ENCODE measurements at regions not wholly inside any gene's neighbourhood (a gene's known extent, or its start where the extent isn't known, plus 50 kb on each side); places are given as distances from the start of the nearest gene placed in this dataset.

DNA sequence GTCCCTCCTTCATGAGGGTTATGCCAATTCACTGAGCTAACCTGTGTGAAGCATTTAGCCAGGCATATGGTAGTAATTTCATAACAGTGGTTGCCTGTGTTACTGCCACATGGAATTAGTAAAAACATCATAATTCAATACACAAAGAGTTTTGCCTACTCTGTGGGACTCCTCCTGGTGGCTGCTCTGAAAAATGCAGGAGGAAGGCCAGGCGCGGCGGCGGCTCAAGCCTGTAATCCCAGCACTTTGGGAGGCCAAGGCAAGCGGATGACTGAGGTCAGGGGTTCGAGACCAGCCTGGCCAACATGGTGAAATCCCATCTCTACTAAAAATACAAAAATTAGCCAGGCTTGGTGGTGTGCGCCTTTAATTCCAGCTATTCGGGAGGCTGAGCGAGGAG lies 547.3 kb downstream of the CDK5RAP2 start:
- H3K4me3 ChIP-seq (replicated peaks in 1 of 3; ENCODE audit: low read depth in 2 of 3, low read length in 3 of 3): no peak overlapping the region
- H3K9me3 Mint-ChIP-seq: peaks cover 0 to 17% (median 4%) of the 10 kb centered on the region in 7 donors
- no peak overlapping the region for H2AFZ ChIP-seq (ENCODE audit: insufficient read depth, low read depth, low read length, poor library complexity, severe bottlenecking)
- no peak overlapping the region for H3K27ac Mint-ChIP-seq
- no peak overlapping the region for H3K4me3 Mint-ChIP-seq
- no peaks in the 10 kb centered on the region for H3K36me3 ChIP-seq (replicated peaks in 1 of 2; ENCODE audit: control insufficient read depth in 1 of 2, insufficient read depth in 2 of 2, low read length in 2 of 2)
- no peaks in the 10 kb centered on the region for H3K4me1 ChIP-seq (ENCODE audit: control insufficient read depth in 1 of 2, insufficient read depth in 2 of 2, low read length in 2 of 2)
- no peak overlapping the region for H3K27ac ChIP-seq (ENCODE audit: low read depth in 1 of 2, low read length in 2 of 2)
- H3K27me3 Mint-ChIP-seq (ENCODE audit: low read depth in 3 of 3): peaks cover 0 to 2% (median 2%) of the 10 kb centered on the region in 3 donors
- H4K20me1 ChIP-seq (ENCODE audit: insufficient read depth, low read length): no peaks in the 10 kb centered on the region
- H3K27me3 ChIP-seq (ENCODE audit: control insufficient read depth in 2 of 2, insufficient read depth in 2 of 2, low read length in 2 of 2): no peaks in the 10 kb centered on the region
- no peaks in the 10 kb centered on the region for H3K36me3 Mint-ChIP-seq
- H3K4me1 Mint-ChIP-seq: no peaks in the 10 kb centered on the region
- H3K79me2 ChIP-seq (ENCODE audit: insufficient read depth, low read length): no peaks in the 10 kb centered on the region
- intact Hi-C loops (cut with micrococcal nuclease): no loop called here
- DNase-seq: no peak
- no peaks in the 10 kb centered on the region for H3K9me3 ChIP-seq (replicated peaks in 1 of 2; ENCODE audit: control insufficient read depth in 1 of 2, insufficient read depth in 1 of 2, low read length in 2 of 2)
- no peak overlapping the region for H3K4me2 ChIP-seq (replicated peaks; ENCODE audit: extremely low read depth, low read length, poor library complexity, severe bottlenecking)
- no peak overlapping the region for H3K9ac ChIP-seq (ENCODE audit: insufficient read depth, low read length, poor library complexity, severe bottlenecking)
- 100% methylated on average over 1 of the region's 9 CpGs for WGBS (ENCODE audit: insufficient coverage)
- TF ChIP-seq CTCF (IDR thresholded peaks at IDR 0.05): no peak

DNA sequence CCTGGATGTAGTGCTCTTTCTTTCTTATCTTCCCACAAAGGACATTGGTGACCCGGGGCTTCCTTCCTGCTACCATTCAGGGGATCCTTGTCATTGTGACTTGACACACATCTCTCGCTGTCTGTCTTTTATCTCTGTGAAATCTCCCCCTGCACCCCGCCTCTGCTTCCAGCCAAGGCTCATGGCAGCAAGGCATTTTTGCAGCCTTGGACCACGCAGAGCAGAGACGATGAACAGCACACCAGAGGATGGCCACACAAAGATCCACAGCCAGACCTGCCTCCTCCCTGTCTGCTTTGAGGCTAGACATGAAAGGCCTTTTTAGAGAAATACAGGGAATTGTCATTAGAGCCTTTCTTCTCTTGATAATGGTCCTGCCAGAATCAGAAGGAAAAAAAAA lies 549.1 kb downstream of the CDK5RAP2 start:
- H4K20me1 ChIP-seq (ENCODE audit: insufficient read depth, low read length): no peaks in the 10 kb centered on the region
- no peaks in the 10 kb centered on the region for H3K36me3 ChIP-seq (replicated peaks in 1 of 2; ENCODE audit: control insufficient read depth in 1 of 2, insufficient read depth in 2 of 2, low read length in 2 of 2)
- Mint-ChIP-seq H3K9me3 (peaks cover 0 to 15% (median 4%) of the 10 kb centered on the region in 7 donors), H3K27me3 (ENCODE audit: low read depth in 3 of 3) (peaks cover 0 to 2% (median 2%) of the 10 kb centered on the region in 3 donors), H3K36me3 (no peaks in the 10 kb centered on the region), H3K4me3 (no peak overlapping the region), H3K4me1 (no peaks in the 10 kb centered on the region), H3K27ac (peak overlapping the region in 1 of 7 donors; percentile 17)
- no peak overlapping the region for H3K27ac ChIP-seq (ENCODE audit: low read depth in 1 of 2, low read length in 2 of 2)
- no peaks in the 10 kb centered on the region for H3K4me1 ChIP-seq (ENCODE audit: control insufficient read depth in 1 of 2, insufficient read depth in 2 of 2, low read length in 2 of 2)
- no peak overlapping the region for H3K9ac ChIP-seq (ENCODE audit: insufficient read depth, low read length, poor library complexity, severe bottlenecking)
- no peak for TF ChIP-seq CTCF (IDR thresholded peaks at IDR 0.05)
- intact Hi-C loops (cut with micrococcal nuclease): no loop called here
- no peaks in the 10 kb centered on the region for H3K27me3 ChIP-seq (ENCODE audit: control insufficient read depth in 2 of 2, insufficient read depth in 2 of 2, low read length in 2 of 2)
- H3K9me3 ChIP-seq (replicated peaks in 1 of 2; ENCODE audit: control insufficient read depth in 1 of 2, insufficient read depth in 1 of 2, low read length in 2 of 2): no peaks in the 10 kb centered on the region
- H2AFZ ChIP-seq (ENCODE audit: insufficient read depth, low read depth, low read length, poor library complexity, severe bottlenecking): no peak overlapping the region
- no peak overlapping the region for H3K4me3 ChIP-seq (replicated peaks in 1 of 3; ENCODE audit: low read depth in 2 of 3, low read length in 3 of 3)
- H3K79me2 ChIP-seq (ENCODE audit: insufficient read depth, low read length): no peaks in the 10 kb centered on the region
- WGBS (ENCODE audit: insufficient coverage): 15% methylated on average over 5 of the region's 5 CpGs
- H3K4me2 ChIP-seq (replicated peaks; ENCODE audit: extremely low read depth, low read length, poor library complexity, severe bottlenecking): no peak overlapping the region
- DNase-seq: no peak

All from CD14-positive monocyte (primary cell).